Smooth muscle cell (in vitro differentiated cells): ENCODE measurements at regions not wholly inside any gene's neighbourhood (a gene's known extent, or its start where the extent isn't known, plus 50 kb on each side); places are given as distances from the start of the nearest gene placed in this dataset.
A peak's percentile ranks its signal among the peaks of the same experiment; 100 is the strongest.

Experiments used
- DNase-seq: peaks from one replicate; lab custom pipeline; 2025; ENCODE audit not compliant: unreplicated experiment; lab: John Stamatoyannopoulos, UW
- H2AFZ ChIP-seq: fragments of 200-600 bp; sonication (generic); 2 replicates; pipeline ENCODE4 v1.6.0; 2016; ENCODE audit warnings: antibody characterized with exemption, low read depth, mild to moderate bottlenecking
- H3F3A ChIP-seq: fragments of 200-600 bp; sonication (generic); 2 replicates; pipeline ENCODE4 v1.6.0; 2017; ENCODE audit warnings: antibody characterized with exemption, low read depth
- H3K27ac ChIP-seq: fragments of 200-600 bp; sonication (generic); 2 replicates; pipeline ENCODE4 v1.5.1; 2016; ENCODE audit warnings: low read depth, mild to moderate bottlenecking
- H3K27me3 ChIP-seq: fragments of 200-600 bp; sonication (generic); 2 replicates; pipeline ENCODE4 v1.6.1; 2016; ENCODE audit warnings: low read depth, mild to moderate bottlenecking
- H3K36me3 ChIP-seq: fragments of 200-600 bp; sonication (generic); 2 replicates; pipeline ENCODE4 v1.5.1; 2016; ENCODE audit warnings: low read depth
- H3K4me1 ChIP-seq: fragments of 200-600 bp; sonication (generic); 2 replicates; pipeline ENCODE4 v1.5.1; 2016; ENCODE audit warnings: low read depth
- H3K4me2 ChIP-seq: fragments of 200-600 bp; sonication (generic); 2 replicates; pipeline ENCODE4 v1.6.0; 2016; ENCODE audit warnings: mild to moderate bottlenecking
- H3K4me3 ChIP-seq: fragments of 200-600 bp; sonication (generic); 2 replicates; pipeline ENCODE4 v1.5.1; 2016; ENCODE audit warnings: mild to moderate bottlenecking
- H3K79me2 ChIP-seq: fragments of 200-600 bp; sonication (generic); 2 replicates; pipeline ENCODE4 v1.6.0; 2016; ENCODE audit warnings: low read depth, mild to moderate bottlenecking
- H3K9ac ChIP-seq: fragments of 200-600 bp; sonication (generic); 2 replicates; pipeline ENCODE4 v1.6.0; 2016; ENCODE audit warnings: low read depth
- H3K9me3 ChIP-seq: fragments of 200-600 bp; sonication (generic); replicated peaks from 2 replicates; pipeline ENCODE4 v1.5.1; 2016; ENCODE audit warnings: low read depth
- H4K20me1 ChIP-seq: fragments of 200-600 bp; sonication (generic); 2 replicates; pipeline ENCODE4 v1.6.0; 2016; ENCODE audit warnings: low read depth
- CTCF ChIP-seq: fragments of 200-600 bp; sonication (generic); IDR thresholded peaks from 2 replicates; pipeline ENCODE4 v1.5.1; 2017; ENCODE audit warnings: borderline replicate concordance, mild to moderate bottlenecking, antibody characterized with exemption; ENCODE audit not compliant: insufficient read depth, poor library complexity, severe bottlenecking
- WGBS: methylation state at CpG from one replicate; pipeline ENCODE4 v1.1.7; 2016; ENCODE audit warnings: low lambda C conversion rate; 5-methylcytosine and 5-hydroxymethylcytosine counted together

GRCh38 chr4:189513421-189513820, 427.3 kb upstream of the FRG1 start:
- H3K4me2 ChIP-seq = no peak overlapping the region
- H3K27ac ChIP-seq = peak overlapping the region; percentile 51
- H4K20me1 ChIP-seq = no peaks in the 10 kb centered on the region
- 78% methylated on average over 7 of the region's 7 CpGs for WGBS
- no peaks in the 10 kb centered on the region for H3K36me3 ChIP-seq
- no peak overlapping the region for H3K4me3 ChIP-seq
- TF ChIP-seq CTCF = no peak
- no peaks in the 10 kb centered on the region for H3K9me3 ChIP-seq
- no peak overlapping the region for H2AFZ ChIP-seq
- no peaks in the 10 kb centered on the region for H3K4me1 ChIP-seq
- no peaks in the 10 kb centered on the region for H3K27me3 ChIP-seq
- no peak for DNase-seq
- no peak overlapping the region for H3K9ac ChIP-seq
- no peaks in the 10 kb centered on the region for H3K79me2 ChIP-seq
- H3F3A ChIP-seq = peaks cover 4% of the 10 kb centered on the region

GRCh38 chr4:189514209-189514608, 426.5 kb upstream of the FRG1 start:
- no peak overlapping the region for H3K9ac ChIP-seq
- no peak overlapping the region for H3K27ac ChIP-seq
- H3K4me2 ChIP-seq = no peak overlapping the region
- no peaks in the 10 kb centered on the region for H3K9me3 ChIP-seq
- no peaks in the 10 kb centered on the region for H3K79me2 ChIP-seq
- no peak overlapping the region for H3K4me3 ChIP-seq
- H3F3A ChIP-seq = peaks cover 4% of the 10 kb centered on the region
- H2AFZ ChIP-seq = no peak overlapping the region
- no peak for TF ChIP-seq CTCF
- no peaks in the 10 kb centered on the region for H3K4me1 ChIP-seq
- WGBS = 96% methylated on average over 9 of the region's 9 CpGs
- H4K20me1 ChIP-seq = no peaks in the 10 kb centered on the region
- H3K36me3 ChIP-seq = no peaks in the 10 kb centered on the region
- DNase-seq = no peak
- no peaks in the 10 kb centered on the region for H3K27me3 ChIP-seq

DNA sequence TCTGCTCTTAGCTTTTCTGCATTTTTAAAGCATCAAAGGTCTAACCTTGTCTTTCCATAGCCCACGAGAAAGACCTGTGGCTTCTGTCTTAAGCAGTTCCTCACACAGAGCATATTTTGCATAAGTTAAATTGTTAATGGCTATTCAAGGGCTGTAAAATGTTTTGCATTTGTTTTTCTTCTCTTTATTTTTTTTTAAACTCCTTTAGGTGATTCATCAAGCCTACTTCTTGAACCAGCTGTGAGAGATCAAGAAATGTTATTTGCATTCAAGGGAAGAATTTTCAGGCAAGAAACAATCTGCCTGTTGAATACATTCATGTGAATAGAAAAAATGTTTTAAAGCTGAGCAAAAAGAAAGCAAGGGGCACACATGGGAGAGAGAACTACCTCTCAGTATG, 423.8 kb upstream of the FRG1 start:
- no peaks in the 10 kb centered on the region for H3K27me3 ChIP-seq
- H3K4me2 ChIP-seq = peak overlapping the region; percentile 3
- DNase-seq = no peak
- no peak for TF ChIP-seq CTCF
- peak overlapping the region; percentile 33 for H2AFZ ChIP-seq
- peak overlapping the region; percentile 64 for H3K27ac ChIP-seq
- H3K9me3 ChIP-seq = no peaks in the 10 kb centered on the region
- WGBS = 51% methylated on average over 1 of the region's 1 CpG
- no peaks in the 10 kb centered on the region for H3K79me2 ChIP-seq
- H3K4me3 ChIP-seq = no peak overlapping the region
- H3K36me3 ChIP-seq = no peaks in the 10 kb centered on the region
- H3K9ac ChIP-seq = no peak overlapping the region
- no peaks in the 10 kb centered on the region for H3K4me1 ChIP-seq
- no peaks in the 10 kb centered on the region for H4K20me1 ChIP-seq
- peaks cover 4% of the 10 kb centered on the region for H3F3A ChIP-seq

- Histone ChIP-seq H4K20me1 (no peaks in the 10 kb centered on the region), H3K4me3 (no peak overlapping the region), H3K9ac (no peak overlapping the region), H3F3A (no peaks in the 10 kb centered on the region), H3K4me1 (no peaks in the 10 kb centered on the region), H3K27me3 (no peaks in the 10 kb centered on the region), H3K79me2 (no peaks in the 10 kb centered on the region), H3K36me3 (no peaks in the 10 kb centered on the region), H3K4me2 (no peak overlapping the region), H3K9me3 (no peaks in the 10 kb centered on the region), H2AFZ (no peak overlapping the region), H3K27ac (no peak overlapping the region)
- WGBS = 85% methylated on average over 2 of the region's 2 CpGs
- TF ChIP-seq CTCF = no peak
- DNase-seq = no peak
These were observed 421.5 kb upstream of the FRG1 start for GRCh38 chr4:189519186-189519585.
